NCI-H1694 treated with DMSO at 0.1 percent for 48 hours (cell line): ENCODE measurements at regions not wholly inside any gene's neighbourhood (a gene's known extent, or its start where the extent isn't known, plus 50 kb on each side); places are given as distances from the start of the nearest gene placed in this dataset.
"Not testable (repeated sequence)": the region's sequence is repeated elsewhere in the genome, so short reads cannot be mapped to it uniquely, and the experiment has no call there.

Experiments
- DNase-seq: peaks from one replicate; lab custom pipeline; 2025; lab: John Stamatoyannopoulos, UW

GRCh38 chr1:172918478-172918877 lies 132.3 kb downstream of the TNFSF18 start:
- DNase-seq, result no peak

GRCh38 chr1:172926070-172926469 lies 124.7 kb downstream of the TNFSF18 start:
- DNase-seq, result no peak

- no peak for DNase-seq
Measured at GRCh38 chr1:172928412-172928811, 122.3 kb downstream of the TNFSF18 start.

GRCh38 chr1:172929006-172929405 lies 121.7 kb downstream of the TNFSF18 start:
- no peak for DNase-seq

DNA sequence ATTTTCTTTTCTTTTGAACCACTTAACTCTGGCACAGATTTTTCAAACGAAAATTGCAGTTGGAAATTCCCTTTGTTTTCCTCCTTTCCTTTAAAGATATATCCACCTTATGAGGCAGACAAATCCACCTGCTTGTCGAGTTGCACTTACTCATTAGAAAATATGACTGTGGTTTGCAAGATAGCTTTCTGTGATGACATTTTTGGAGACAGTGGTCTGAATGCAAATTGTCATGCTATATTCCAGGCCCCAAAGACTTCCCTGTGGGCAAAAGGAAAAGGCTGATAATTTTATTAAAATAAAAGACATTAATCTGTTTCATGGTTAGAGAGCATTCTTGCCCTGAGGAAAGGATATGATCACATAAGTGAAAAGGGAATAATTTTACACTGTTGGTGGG lies 120.6 kb downstream of the TNFSF18 start:
- no peak for DNase-seq

DNA sequence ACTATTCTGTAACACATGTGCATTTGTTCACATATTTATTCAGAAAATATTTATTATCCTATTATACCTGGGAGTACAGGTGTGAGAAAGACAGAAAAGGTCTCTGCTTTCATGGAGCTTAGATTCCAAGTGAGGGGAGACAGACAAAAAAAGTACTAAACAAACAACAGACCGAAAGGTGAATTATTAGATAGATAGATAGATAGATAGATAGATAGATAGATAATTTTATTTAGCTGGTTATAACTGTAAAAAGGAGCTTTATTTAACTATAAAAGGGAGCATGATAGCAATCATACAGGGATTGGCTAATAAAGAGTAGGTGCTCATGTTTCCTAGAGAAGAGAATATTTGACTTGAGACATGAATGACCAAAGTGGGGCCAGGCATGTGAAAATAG lies 119.4 kb downstream of the TNFSF18 start:
- no peak for DNase-seq

GRCh38 chr1:172931761-172932160 lies 119.0 kb downstream of the TNFSF18 start:
- DNase-seq, result no peak

DNA sequence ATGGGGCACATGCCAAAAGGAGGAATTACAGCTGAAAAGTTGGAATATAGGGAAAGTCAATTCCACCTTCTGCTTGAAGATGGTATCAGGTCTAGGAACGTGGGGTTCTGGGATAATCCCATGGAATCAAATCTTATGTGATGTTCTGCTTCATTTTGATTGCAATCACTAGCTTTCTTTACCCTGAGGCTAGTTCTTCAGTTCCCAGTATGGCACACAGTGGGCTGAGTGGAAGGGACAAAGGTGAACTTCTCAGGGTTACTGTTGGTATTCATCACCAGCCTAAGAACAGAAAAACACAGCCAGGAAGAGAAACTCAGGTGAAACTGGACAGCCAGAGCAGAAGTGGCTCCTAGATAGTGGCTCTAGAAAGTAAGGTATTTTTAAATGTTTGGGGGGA lies 117.8 kb downstream of the TNFSF18 start:
- no peak for DNase-seq

- no peak for DNase-seq
Measured at GRCh38 chr1:172934417-172934762, 116.4 kb downstream of the TNFSF18 start.

DNA sequence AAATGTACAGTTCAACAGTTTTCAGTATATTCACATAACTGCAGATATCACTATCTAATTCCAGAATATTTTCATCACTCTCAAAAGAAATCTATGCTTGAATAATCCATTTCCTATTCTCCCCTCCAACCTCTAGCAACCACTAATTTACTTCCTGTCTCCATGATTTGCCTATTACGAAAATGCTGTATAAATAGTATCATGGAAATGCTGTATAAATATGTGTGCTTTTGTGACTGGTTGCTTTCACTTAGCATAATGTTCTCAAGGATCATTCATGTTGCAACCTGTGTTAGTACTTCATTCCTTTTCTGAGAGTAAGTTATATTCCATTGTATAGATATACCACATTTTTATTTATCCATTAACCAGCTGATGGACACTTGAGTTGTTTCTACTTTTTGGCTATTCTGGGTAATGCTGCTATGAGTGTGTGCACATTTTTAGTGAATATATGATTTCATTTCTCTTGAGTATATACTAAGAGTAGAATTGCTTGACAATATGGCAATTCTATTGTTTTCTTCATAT lies 115.6 kb downstream of the TNFSF18 start:
- no peak for DNase-seq

- no peak for DNase-seq
Measured at GRCh38 chr1:172936088-172936645, 114.6 kb downstream of the TNFSF18 start.

DNA sequence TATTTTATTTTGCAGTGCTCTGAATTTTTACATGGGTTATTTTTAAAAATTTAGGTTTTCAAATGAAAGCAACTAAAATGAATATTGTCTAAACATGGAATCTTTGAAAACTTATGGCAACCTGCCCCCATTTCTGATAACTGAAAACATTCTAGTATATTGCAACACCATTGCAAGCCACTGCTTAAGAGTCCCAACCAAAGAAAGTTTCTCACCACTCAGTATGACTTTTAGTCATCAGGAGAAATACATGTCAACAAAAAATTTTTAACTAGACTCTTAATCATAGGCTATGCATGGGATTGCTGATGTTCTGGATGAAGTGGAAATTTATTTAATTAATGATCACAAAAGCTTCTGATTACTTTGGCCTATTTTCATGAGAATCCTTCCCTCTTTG lies 112.1 kb downstream of the TNFSF18 start:
- DNase-seq, result no peak

- no peak for DNase-seq
Measured at GRCh38 chr1:172939475-172939874, 111.3 kb downstream of the TNFSF18 start.

- DNase-seq, result no peak
Measured at GRCh38 chr1:172940174-172940855, 110.4 kb downstream of the TNFSF18 start.

- no peak for DNase-seq
Measured at GRCh38 chr1:172941471-172941870, 109.3 kb downstream of the TNFSF18 start.

GRCh38 chr1:172941945-172942344 lies 108.8 kb downstream of the TNFSF18 start:
- DNase-seq, result no peak

- DNase-seq, result not testable (repeated sequence)
Measured at GRCh38 chr1:172943138-172943537, 107.6 kb downstream of the TNFSF18 start.

DNA sequence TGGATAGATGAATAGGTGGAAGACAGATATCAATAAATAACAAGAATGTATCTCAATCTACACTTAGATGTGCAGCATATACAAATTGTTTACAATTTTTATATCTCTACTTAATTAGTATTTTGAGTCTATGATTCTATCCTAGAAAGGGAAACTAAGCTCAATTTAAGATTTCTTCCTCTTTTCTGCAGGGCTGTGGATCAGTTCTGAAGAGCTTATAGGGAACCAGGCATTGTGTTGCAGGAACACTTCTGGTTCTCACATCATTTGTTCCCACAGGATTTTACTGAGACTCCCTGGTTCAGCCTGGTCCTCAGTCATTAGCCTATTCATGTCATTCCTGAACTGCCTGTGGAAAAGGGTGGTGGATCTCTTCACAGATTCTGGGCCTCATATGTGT lies 105.8 kb downstream of the TNFSF18 start:
- no peak for DNase-seq

GRCh38 chr1:172946814-172947507 lies 103.8 kb downstream of the TNFSF18 start:
- DNase-seq, result no peak

DNA sequence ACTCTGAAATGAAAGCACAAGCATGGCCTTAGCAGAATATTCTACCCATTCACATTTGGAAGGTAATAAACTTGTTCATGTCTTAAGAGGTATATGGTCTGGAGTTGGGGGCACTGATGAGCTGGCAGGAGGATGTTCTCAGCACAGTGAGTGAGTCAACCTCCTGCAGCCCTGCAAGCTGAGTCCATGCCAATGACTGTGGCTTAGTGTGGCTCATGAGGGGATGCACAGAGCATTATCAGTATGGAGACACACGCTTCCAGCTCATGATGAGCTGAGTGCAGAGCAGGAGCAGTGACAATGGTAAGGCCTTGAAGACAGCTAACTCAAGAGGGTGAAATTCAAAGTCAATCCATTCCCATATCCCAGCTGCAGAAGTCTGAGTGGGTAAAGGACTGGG lies 102.3 kb downstream of the TNFSF18 start:
- no peak for DNase-seq

DNA sequence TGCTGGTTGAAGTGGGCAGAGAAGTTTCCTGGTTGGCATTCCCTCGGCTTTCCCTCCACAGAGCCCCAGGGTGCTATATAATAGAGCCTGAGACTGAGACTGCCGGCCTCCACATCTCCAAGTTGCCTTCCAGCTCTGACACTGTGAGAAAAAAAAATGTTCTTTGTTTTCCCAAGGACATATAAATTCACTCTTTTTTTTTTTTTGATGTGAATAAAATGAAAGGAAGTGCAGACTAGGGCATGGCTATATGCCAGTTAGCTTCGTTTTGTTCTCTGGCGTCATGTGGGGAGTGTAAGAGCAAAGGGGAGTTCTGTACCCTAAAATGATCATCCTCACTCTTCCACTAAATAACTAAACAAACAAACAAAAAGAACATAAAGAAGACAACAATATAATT lies 101.6 kb downstream of the TNFSF18 start:
- no peak for DNase-seq

- DNase-seq, result no peak
Measured at GRCh38 chr1:172950528-172950927, 100.2 kb downstream of the TNFSF18 start.

GRCh38 chr1:172951730-172952365 lies 98.9 kb downstream of the TNFSF18 start:
- DNase-seq, result no peak
